Mesendoderm (in vitro differentiated cells): ENCODE measurements at regions not wholly inside any gene's neighbourhood (a gene's known extent, or its start where the extent isn't known, plus 50 kb on each side); places are given as distances from the start of the nearest gene placed in this dataset.

Experiments
- DNase-seq: peaks from one replicate; pipeline ENCODE4 v3.0.0; 2013
- H2AK5ac ChIP-seq: 2 replicates; pipeline ENCODE4 v1.6.1; 2013; ENCODE audit warnings: low read length, inconsistent platforms
- H2BK120ac ChIP-seq: 2 replicates; pipeline ENCODE4 v1.6.1; 2013; ENCODE audit warnings: low read depth, mild to moderate bottlenecking, low read length, moderate library complexity, mixed read lengths
- H2BK15ac ChIP-seq: replicated peaks from 2 replicates; pipeline ENCODE4 v1.6.1; 2013; ENCODE audit warnings: low read depth, mild to moderate bottlenecking, moderate library complexity
- H2BK5ac ChIP-seq: 2 replicates; pipeline ENCODE4 v1.6.1; 2013; ENCODE audit warnings: low read length, inconsistent platforms
- H3K18ac ChIP-seq: 2 replicates; pipeline ENCODE4 v1.6.1; 2013; ENCODE audit warnings: mild to moderate bottlenecking, low read length, mixed read lengths
- H3K23ac ChIP-seq: one replicate; pipeline ENCODE4 v1.6.1; 2013; ENCODE audit warnings: low read length
- H3K27ac ChIP-seq: 2 replicates; pipeline ENCODE4 v1.5.1; 2013; ENCODE audit warnings: low read depth, mild to moderate bottlenecking, inconsistent platforms, low read length, moderate library complexity
- H3K27me3 ChIP-seq: 2 replicates; pipeline ENCODE4 v1.6.1; 2013; ENCODE audit warnings: low read length, control low read depth, mild to moderate bottlenecking, inconsistent platforms; ENCODE audit not compliant: insufficient read depth, poor library complexity
- H3K36me3 ChIP-seq: 2 replicates; pipeline ENCODE4 v1.6.1; 2013; ENCODE audit warnings: low read length, inconsistent platforms; ENCODE audit not compliant: control insufficient read depth, insufficient read depth
- H3K4ac ChIP-seq: one replicate; pipeline ENCODE4 v1.6.1; 2013; ENCODE audit warnings: low read depth, mild to moderate bottlenecking, low read length, moderate library complexity
- H3K4me1 ChIP-seq: 2 replicates; pipeline ENCODE4 v1.6.1; 2013; ENCODE audit warnings: low read depth, low read length, inconsistent platforms; ENCODE audit not compliant: control insufficient read depth
- H3K4me2 ChIP-seq: 2 replicates; pipeline ENCODE4 v1.6.1; 2013; ENCODE audit warnings: low read length
- H3K4me3 ChIP-seq: 2 replicates; pipeline ENCODE4 v1.5.1; 2013; ENCODE audit warnings: mild to moderate bottlenecking, low read length
- H3K56ac ChIP-seq: one replicate; pipeline ENCODE4 v1.6.1; 2013; ENCODE audit warnings: low read length
- H3K79me1 ChIP-seq: 2 replicates; pipeline ENCODE4 v1.6.1; 2013; ENCODE audit warnings: low read length, inconsistent platforms
- H3K79me2 ChIP-seq: 2 replicates; pipeline ENCODE4 v1.6.1; 2013; ENCODE audit warnings: mild to moderate bottlenecking, low read length; ENCODE audit not compliant: control insufficient read depth, insufficient read depth
- H3K9ac ChIP-seq: 2 replicates; pipeline ENCODE4 v1.6.1; 2013; ENCODE audit warnings: low read length, inconsistent platforms
- H4K5ac ChIP-seq: one replicate; pipeline ENCODE4 v1.6.1; 2013; ENCODE audit warnings: low read length
- H4K8ac ChIP-seq: one replicate; pipeline ENCODE4 v1.6.1; 2013; ENCODE audit warnings: low read depth, mild to moderate bottlenecking, control low read depth, low read length, moderate library complexity
- WGBS: extraction: QIAGEN DNeasy Blood & Tissue Kit; methylation state at CpG from one replicate; pipeline ENCODE4 v1.1.7; 2013; ENCODE audit warnings: low lambda C conversion rate, missing lambda C conversion rate; ENCODE audit not compliant: insufficient coverage; ENCODE audit errors: extremely low coverage; 5-methylcytosine and 5-hydroxymethylcytosine counted together

DNA sequence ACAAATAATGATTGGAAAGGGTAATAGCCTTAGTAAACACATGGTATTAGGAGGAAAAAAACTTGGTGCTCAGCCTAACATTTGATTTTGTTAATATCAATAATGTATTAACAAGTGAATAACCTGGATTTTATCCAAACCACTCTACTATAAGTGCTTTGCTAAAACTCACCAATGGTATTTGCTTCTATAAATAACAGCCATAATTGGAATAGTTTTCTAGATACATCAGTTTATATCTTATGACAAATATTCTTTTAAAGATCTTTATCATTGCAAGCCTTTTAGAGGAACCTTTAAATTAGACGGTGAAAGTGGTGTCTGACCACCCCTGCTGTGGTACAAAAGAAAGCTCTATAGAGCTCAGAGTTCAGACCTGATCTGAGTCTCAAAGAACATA, 123.9 kb downstream of the SHOX2 start:
- Histone ChIP-seq H3K36me3 (no peaks in the 10 kb centered on the region), H3K9ac (no peak overlapping the region), H3K79me1 (no peaks in the 10 kb centered on the region), H3K27ac (no peak overlapping the region), H3K27me3 (no peaks in the 10 kb centered on the region), H2BK15ac (no peak overlapping the region), H3K56ac (no peak overlapping the region), H2BK5ac (no peak overlapping the region), H3K4me3 (no peak overlapping the region), H3K4ac (no peak overlapping the region), H3K18ac (no peak overlapping the region), H2BK120ac (no peak overlapping the region), H2AK5ac (no peak overlapping the region), H4K8ac (no peak overlapping the region), H3K23ac (no peak overlapping the region), H3K4me1 (no peaks in the 10 kb centered on the region), H4K5ac (no peak overlapping the region), H3K79me2 (no peaks in the 10 kb centered on the region), H3K4me2 (no peak overlapping the region)
- WGBS = no CpG with 5 or more reads among the region's 1 CpG
- DNase-seq = no peak

DNA sequence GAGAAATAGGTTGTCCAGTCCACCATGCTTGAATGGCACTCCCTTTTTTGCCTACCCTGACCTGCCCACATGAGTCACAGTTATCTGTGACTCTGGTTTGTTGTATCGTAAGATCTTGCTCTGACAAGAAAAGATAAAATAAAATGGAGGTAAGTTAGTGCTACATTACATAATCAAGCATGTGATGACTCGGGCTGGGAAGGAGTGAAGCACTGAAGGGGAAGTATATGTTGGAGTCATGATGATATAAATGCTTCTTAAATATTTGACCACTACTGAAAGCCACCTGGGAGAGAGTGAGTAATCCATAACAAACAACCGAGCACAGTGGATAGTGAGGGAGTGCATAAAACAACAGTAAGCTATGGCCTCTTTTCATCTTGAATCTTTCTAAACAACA, 124.4 kb downstream of the SHOX2 start:
- Histone ChIP-seq H4K8ac (no peak overlapping the region), H3K27ac (no peak overlapping the region), H3K4me1 (no peaks in the 10 kb centered on the region), H3K79me1 (no peaks in the 10 kb centered on the region), H2AK5ac (no peak overlapping the region), H3K4ac (no peak overlapping the region), H2BK5ac (no peak overlapping the region), H3K23ac (no peak overlapping the region), H2BK15ac (no peak overlapping the region), H3K79me2 (no peaks in the 10 kb centered on the region), H3K36me3 (no peaks in the 10 kb centered on the region), H3K4me2 (no peak overlapping the region), H3K56ac (no peak overlapping the region), H3K4me3 (no peak overlapping the region), H4K5ac (no peak overlapping the region), H3K27me3 (no peaks in the 10 kb centered on the region), H3K18ac (no peak overlapping the region), H2BK120ac (no peak overlapping the region), H3K9ac (no peak overlapping the region)
- no peak for DNase-seq
- WGBS = no CpG with 5 or more reads among the region's 3 CpGs

DNA sequence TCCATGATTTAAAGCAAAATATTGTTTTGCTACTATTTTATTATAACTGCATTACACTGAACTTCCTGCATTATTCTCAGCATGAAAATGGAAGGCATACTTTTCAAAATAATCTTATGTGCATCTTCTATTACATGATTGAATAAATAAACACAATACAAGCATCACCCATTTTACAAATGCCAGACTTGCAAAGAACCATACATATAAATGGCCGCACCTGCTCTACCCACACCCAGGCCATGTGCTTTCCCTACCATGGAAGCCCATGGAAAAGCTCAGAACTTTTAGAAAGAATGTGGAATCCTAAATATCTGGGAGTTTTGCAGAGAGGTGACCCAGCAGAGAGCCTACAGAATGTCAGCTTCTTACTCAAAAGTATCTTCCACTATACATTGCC, 127.2 kb downstream of the SHOX2 start:
- Histone ChIP-seq H2AK5ac (no peak overlapping the region), H3K4me3 (no peak overlapping the region), H4K8ac (no peak overlapping the region), H3K27ac (no peak overlapping the region), H3K18ac (no peak overlapping the region), H3K79me2 (no peaks in the 10 kb centered on the region), H3K4me2 (no peak overlapping the region), H2BK15ac (no peak overlapping the region), H2BK120ac (no peak overlapping the region), H3K56ac (no peak overlapping the region), H4K5ac (no peak overlapping the region), H3K23ac (no peak overlapping the region), H2BK5ac (no peak overlapping the region), H3K4ac (no peak overlapping the region), H3K36me3 (no peaks in the 10 kb centered on the region), H3K9ac (no peak overlapping the region), H3K4me1 (no peaks in the 10 kb centered on the region), H3K27me3 (no peaks in the 10 kb centered on the region), H3K79me1 (no peaks in the 10 kb centered on the region)
- no peak for DNase-seq
- WGBS = no CpG with 5 or more reads among the region's 1 CpG

DNA sequence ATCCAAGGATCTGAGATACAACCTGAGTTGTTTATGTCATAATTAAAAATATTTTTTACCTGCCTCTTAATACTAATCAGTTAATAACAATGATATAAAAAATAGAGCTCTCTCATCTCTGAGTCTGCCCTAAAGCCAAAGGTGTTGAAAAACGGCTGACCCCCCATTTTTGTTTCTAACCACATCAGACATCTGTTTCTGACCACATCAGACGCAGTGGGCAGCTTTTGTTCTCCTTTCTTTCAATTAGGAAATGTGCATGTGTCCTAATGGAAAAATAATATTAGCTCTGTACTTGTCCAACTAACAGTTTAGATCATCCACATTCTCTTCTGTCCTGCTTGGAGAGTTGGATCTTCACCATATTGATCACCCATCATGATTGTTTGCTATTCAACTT, 144.6 kb downstream of the SHOX2 start:
- H3K79me2 ChIP-seq = no peaks in the 10 kb centered on the region
- no peaks in the 10 kb centered on the region for H3K27me3 ChIP-seq
- H2BK5ac ChIP-seq = no peak overlapping the region
- no peak overlapping the region for H3K18ac ChIP-seq
- WGBS = no CpG with 5 or more reads among the region's 2 CpGs
- no peak overlapping the region for H3K4me3 ChIP-seq
- no peak overlapping the region for H3K23ac ChIP-seq
- H3K4me2 ChIP-seq = no peak overlapping the region
- no peaks in the 10 kb centered on the region for H3K79me1 ChIP-seq
- no peak for DNase-seq
- H3K4me1 ChIP-seq = peaks cover 4% of the 10 kb centered on the region
- H2BK15ac ChIP-seq = no peak overlapping the region
- no peak overlapping the region for H3K4ac ChIP-seq
- no peak overlapping the region for H2BK120ac ChIP-seq
- no peak overlapping the region for H2AK5ac ChIP-seq
- no peak overlapping the region for H3K27ac ChIP-seq
- no peak overlapping the region for H4K5ac ChIP-seq
- no peak overlapping the region for H4K8ac ChIP-seq
- no peaks in the 10 kb centered on the region for H3K36me3 ChIP-seq
- H3K56ac ChIP-seq = no peak overlapping the region
- no peak overlapping the region for H3K9ac ChIP-seq

DNA sequence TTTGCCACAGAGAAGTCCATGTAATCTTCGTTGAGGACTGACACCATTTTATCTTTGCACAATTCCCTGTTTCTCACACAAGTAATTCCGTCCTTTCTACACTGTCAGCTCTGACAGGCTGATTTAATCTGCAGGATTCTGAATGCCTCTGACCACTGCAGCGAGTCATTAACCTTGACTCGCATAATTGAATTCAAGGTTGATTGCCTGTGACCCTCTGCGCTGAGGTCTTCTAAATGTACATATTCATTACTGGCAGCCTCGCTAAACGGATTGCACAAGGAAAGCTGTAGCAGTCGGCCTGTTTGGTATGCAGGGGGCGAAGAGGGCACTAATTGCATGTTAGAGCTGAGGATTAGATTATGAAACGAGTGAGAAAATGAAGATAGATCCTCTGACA, 147.8 kb downstream of the SHOX2 start:
- Histone ChIP-seq H3K4me2 (no peak overlapping the region), H2BK15ac (no peak overlapping the region), H3K56ac (no peak overlapping the region), H3K79me1 (no peaks in the 10 kb centered on the region), H3K27ac (no peak overlapping the region), H2BK5ac (no peak overlapping the region), H3K18ac (no peak overlapping the region), H2AK5ac (no peak overlapping the region), H3K4me3 (no peak overlapping the region), H4K8ac (no peak overlapping the region), H3K36me3 (no peaks in the 10 kb centered on the region), H4K5ac (no peak overlapping the region), H3K4ac (no peak overlapping the region), H3K27me3 (no peaks in the 10 kb centered on the region), H3K4me1 (peaks cover 4% of the 10 kb centered on the region), H3K79me2 (no peaks in the 10 kb centered on the region), H3K9ac (no peak overlapping the region), H3K23ac (no peak overlapping the region), H2BK120ac (no peak overlapping the region)
- peak; percentile 57 for DNase-seq
- no CpG with 5 or more reads among the region's 10 CpGs for WGBS

DNA sequence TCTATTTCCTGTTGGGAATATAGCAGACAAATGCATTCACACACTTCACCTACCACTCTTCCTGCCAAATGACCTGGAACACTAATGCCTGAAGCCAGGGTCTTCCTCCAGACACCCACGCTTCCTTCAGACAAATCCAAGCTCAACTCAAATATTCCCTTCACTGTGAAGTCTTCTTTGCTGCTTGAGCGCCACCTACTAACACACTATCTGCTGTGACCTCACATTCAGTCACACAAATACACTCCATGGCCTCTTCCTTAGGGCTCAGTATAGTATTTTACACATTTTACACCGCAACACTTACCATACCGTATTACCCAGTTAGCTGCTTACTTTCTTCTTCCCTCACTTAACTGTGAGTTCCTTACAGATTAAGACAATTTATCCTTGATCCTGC, 149.4 kb downstream of the SHOX2 start:
- no peaks in the 10 kb centered on the region for H3K79me2 ChIP-seq
- peaks cover 4% of the 10 kb centered on the region for H3K4me1 ChIP-seq
- no peak overlapping the region for H3K9ac ChIP-seq
- no peaks in the 10 kb centered on the region for H3K27me3 ChIP-seq
- H3K4me2 ChIP-seq = no peak overlapping the region
- 100% methylated on average over 1 of the region's 4 CpGs for WGBS
- H4K8ac ChIP-seq = no peak overlapping the region
- no peak overlapping the region for H3K4me3 ChIP-seq
- H3K36me3 ChIP-seq = no peaks in the 10 kb centered on the region
- no peak overlapping the region for H2AK5ac ChIP-seq
- H2BK5ac ChIP-seq = no peak overlapping the region
- H4K5ac ChIP-seq = no peak overlapping the region
- DNase-seq = peak; percentile 23
- no peak overlapping the region for H3K4ac ChIP-seq
- no peak overlapping the region for H3K18ac ChIP-seq
- H2BK120ac ChIP-seq = no peak overlapping the region
- H3K27ac ChIP-seq = no peak overlapping the region
- no peaks in the 10 kb centered on the region for H3K79me1 ChIP-seq
- no peak overlapping the region for H2BK15ac ChIP-seq
- no peak overlapping the region for H3K56ac ChIP-seq
- H3K23ac ChIP-seq = no peak overlapping the region
